Ovary (tissue), 3 donors: ENCODE measurements at regions not wholly inside any gene's neighbourhood (a gene's known extent, or its start where the extent isn't known, plus 50 kb on each side); places are given as distances from the start of the nearest gene placed in this dataset.

Experiments
- EP300 ChIP-seq: sonication (generic); formaldehyde crosslinking; IDR thresholded peaks from one replicate; pipeline ENCODE4 v1.6.1; 2017; ENCODE audit warnings: antibody characterized with exemption
- POLR2A ChIP-seq: fragments of 450-650 bp; IDR thresholded peaks from one replicate; pipeline ENCODE4 v1.6.1; 2017; ENCODE audit warnings: antibody characterized with exemption, mild to moderate bottlenecking, moderate library complexity
- TF ChIP-seq, protein P1 (sequence below), 3 donors: fragments of 450-650 bp in 2 of 3; fragments of 200-600 bp in 1 of 3; IDR thresholded peaks; one replicate each; pipeline versions ENCODE4 v1.5.1 to v1.8.0; 2016 to 2022; ENCODE audit warnings: antibody characterized with exemption in 3 of 3, mild to moderate bottlenecking in 1 of 3
- donor health status: DM: no; HTN: no; CAD: no.

- TF ChIP-seq, protein P1, sequence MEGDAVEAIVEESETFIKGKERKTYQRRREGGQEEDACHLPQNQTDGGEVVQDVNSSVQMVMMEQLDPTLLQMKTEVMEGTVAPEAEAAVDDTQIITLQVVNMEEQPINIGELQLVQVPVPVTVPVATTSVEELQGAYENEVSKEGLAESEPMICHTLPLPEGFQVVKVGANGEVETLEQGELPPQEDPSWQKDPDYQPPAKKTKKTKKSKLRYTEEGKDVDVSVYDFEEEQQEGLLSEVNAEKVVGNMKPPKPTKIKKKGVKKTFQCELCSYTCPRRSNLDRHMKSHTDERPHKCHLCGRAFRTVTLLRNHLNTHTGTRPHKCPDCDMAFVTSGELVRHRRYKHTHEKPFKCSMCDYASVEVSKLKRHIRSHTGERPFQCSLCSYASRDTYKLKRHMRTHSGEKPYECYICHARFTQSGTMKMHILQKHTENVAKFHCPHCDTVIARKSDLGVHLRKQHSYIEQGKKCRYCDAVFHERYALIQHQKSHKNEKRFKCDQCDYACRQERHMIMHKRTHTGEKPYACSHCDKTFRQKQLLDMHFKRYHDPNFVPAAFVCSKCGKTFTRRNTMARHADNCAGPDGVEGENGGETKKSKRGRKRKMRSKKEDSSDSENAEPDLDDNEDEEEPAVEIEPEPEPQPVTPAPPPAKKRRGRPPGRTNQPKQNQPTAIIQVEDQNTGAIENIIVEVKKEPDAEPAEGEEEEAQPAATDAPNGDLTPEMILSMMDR (IDR thresholded peaks at IDR 0.05) = no peak
- TF ChIP-seq POLR2A (no peak), EP300 (no peak)
Observed at GRCh38 chr3:153385343-153385742, 223.3 kb downstream of the RAP2B start.
